ENCODE measurements at regions not wholly inside any gene's neighbourhood (a gene's known extent, or its start where the extent isn't known, plus 50 kb on each side); places are given as distances from the start of the nearest gene placed in this dataset.

- DNase-seq (ENCODE audit: low read depth in 1 of 2, low spot score in 1 of 2): no peak
- no peak overlapping the region for H3K27ac ChIP-seq (replicated peaks)
- no peaks in the 10 kb centered on the region for H3K27me3 ChIP-seq (ENCODE audit: insufficient read depth, poor library complexity, severe bottlenecking)
- TF ChIP-seq REST (IDR thresholded peaks at IDR 0.05; ENCODE audit: insufficient replicate concordance, low read depth) (no peak), SPI1 (IDR thresholded peaks at IDR 0.05; ENCODE audit: borderline replicate concordance, low read depth) (no peak), CTCF (IDR thresholded peaks at IDR 0.05; ENCODE audit: insufficient read depth, low read length) (no peak), GABPA (IDR thresholded peaks at IDR 0.05; ENCODE audit: low read depth) (no peak), POLR2AphosphoS5 (IDR thresholded peaks at IDR 0.05; ENCODE audit: low read depth) (no peak)
- no peak overlapping the region for H3K4me3 ChIP-seq (replicated peaks; ENCODE audit: insufficient read depth, low read length)
Measured at GRCh38 chr12:97968641-97969197, 506.1 kb downstream of the RMST start.

GRCh38 chr12:97977870-97978405, 515.3 kb downstream of the RMST start:
- TF ChIP-seq CTCF (IDR thresholded peaks at IDR 0.05; ENCODE audit: insufficient read depth, low read length) (no peak), REST (IDR thresholded peaks at IDR 0.05; ENCODE audit: insufficient replicate concordance, low read depth) (no peak), SPI1 (IDR thresholded peaks at IDR 0.05; ENCODE audit: borderline replicate concordance, low read depth) (no peak), POLR2AphosphoS5 (IDR thresholded peaks at IDR 0.05; ENCODE audit: low read depth) (no peak), GABPA (IDR thresholded peaks at IDR 0.05; ENCODE audit: low read depth) (no peak)
- DNase-seq (ENCODE audit: low read depth in 1 of 2, low spot score in 1 of 2): no peak
- Histone ChIP-seq H3K27ac (replicated peaks) (no peak overlapping the region), H3K4me3 (replicated peaks; ENCODE audit: insufficient read depth, low read length) (no peak overlapping the region), H3K27me3 (ENCODE audit: insufficient read depth, poor library complexity, severe bottlenecking) (no peaks in the 10 kb centered on the region)

GRCh38 chr12:97982684-97983083, 520.1 kb downstream of the RMST start:
- TF ChIP-seq CTCF (IDR thresholded peaks at IDR 0.05; ENCODE audit: insufficient read depth, low read length): no peak
- no peak for DNase-seq (ENCODE audit: low read depth in 1 of 2, low spot score in 1 of 2)
- Histone ChIP-seq H3K27me3 (ENCODE audit: insufficient read depth, poor library complexity, severe bottlenecking) (no peaks in the 10 kb centered on the region), H3K27ac (replicated peaks) (no peak overlapping the region), H3K4me3 (replicated peaks; ENCODE audit: insufficient read depth, low read length) (no peak overlapping the region)

GRCh38 chr12:97983796-97984195, 521.2 kb downstream of the RMST start:
- Histone ChIP-seq H3K27me3 (ENCODE audit: insufficient read depth, poor library complexity, severe bottlenecking) (no peaks in the 10 kb centered on the region), H3K27ac (replicated peaks) (no peak overlapping the region), H3K4me3 (replicated peaks; ENCODE audit: insufficient read depth, low read length) (no peak overlapping the region)
- TF ChIP-seq REST (IDR thresholded peaks at IDR 0.05; ENCODE audit: insufficient replicate concordance, low read depth) (no peak), SPI1 (IDR thresholded peaks at IDR 0.05; ENCODE audit: borderline replicate concordance, low read depth) (no peak), CTCF (IDR thresholded peaks at IDR 0.05; ENCODE audit: insufficient read depth, low read length) (no peak), GABPA (IDR thresholded peaks at IDR 0.05; ENCODE audit: low read depth) (no peak)
- no peak for DNase-seq (ENCODE audit: low read depth in 1 of 2, low spot score in 1 of 2)

All from HL-60 (cell line).